ENCODE measurements at regions not wholly inside any gene's neighbourhood (a gene's known extent, or its start where the extent isn't known, plus 50 kb on each side); places are given as distances from the start of the nearest gene placed in this dataset.
"Not testable (repeated sequence)": the region's sequence is repeated elsewhere in the genome, so short reads cannot be mapped to it uniquely, and the experiment has no call there.

DNA sequence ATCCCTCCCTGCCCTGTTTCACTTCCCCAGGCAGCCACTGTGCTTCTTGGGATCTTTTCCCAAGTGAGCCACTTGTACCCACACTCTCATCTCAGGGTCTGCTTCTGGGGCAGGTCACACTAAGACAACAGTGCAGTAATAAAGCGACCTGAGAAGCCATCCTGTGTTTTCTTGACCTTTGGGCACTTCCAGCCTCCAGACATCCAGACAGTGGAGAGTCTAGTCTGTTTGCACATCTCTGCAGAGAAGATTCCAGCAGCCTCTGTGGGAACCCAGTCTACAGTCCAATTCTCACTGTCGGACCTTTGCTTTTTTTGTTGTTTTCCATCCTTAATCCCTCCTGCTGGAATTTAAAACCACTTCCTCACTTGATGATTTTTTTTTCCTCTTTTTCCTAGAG, 50.3 kb upstream of the ATP6AP2 start:
- Mint-ChIP-seq H3K27me3 (ENCODE audit: low read depth) (no peaks in the 10 kb centered on the region), H3K4me3 (ENCODE audit: unreplicated experiment) (no peak overlapping the region), H3K36me3 (ENCODE audit: low read depth) (no peaks in the 10 kb centered on the region), H3K9me3 (ENCODE audit: low read depth) (peaks cover 14% of the 10 kb centered on the region), H3K4me1 (ENCODE audit: low read depth) (peaks cover 14% of the 10 kb centered on the region), H3K27ac (ENCODE audit: unreplicated experiment) (peak overlapping the region; percentile 77)
- no peak for DNase-seq (ENCODE audit: low spot score)
- TF ChIP-seq, protein P1, sequence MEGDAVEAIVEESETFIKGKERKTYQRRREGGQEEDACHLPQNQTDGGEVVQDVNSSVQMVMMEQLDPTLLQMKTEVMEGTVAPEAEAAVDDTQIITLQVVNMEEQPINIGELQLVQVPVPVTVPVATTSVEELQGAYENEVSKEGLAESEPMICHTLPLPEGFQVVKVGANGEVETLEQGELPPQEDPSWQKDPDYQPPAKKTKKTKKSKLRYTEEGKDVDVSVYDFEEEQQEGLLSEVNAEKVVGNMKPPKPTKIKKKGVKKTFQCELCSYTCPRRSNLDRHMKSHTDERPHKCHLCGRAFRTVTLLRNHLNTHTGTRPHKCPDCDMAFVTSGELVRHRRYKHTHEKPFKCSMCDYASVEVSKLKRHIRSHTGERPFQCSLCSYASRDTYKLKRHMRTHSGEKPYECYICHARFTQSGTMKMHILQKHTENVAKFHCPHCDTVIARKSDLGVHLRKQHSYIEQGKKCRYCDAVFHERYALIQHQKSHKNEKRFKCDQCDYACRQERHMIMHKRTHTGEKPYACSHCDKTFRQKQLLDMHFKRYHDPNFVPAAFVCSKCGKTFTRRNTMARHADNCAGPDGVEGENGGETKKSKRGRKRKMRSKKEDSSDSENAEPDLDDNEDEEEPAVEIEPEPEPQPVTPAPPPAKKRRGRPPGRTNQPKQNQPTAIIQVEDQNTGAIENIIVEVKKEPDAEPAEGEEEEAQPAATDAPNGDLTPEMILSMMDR (IDR thresholded peaks at IDR 0.05), result no peak

DNA sequence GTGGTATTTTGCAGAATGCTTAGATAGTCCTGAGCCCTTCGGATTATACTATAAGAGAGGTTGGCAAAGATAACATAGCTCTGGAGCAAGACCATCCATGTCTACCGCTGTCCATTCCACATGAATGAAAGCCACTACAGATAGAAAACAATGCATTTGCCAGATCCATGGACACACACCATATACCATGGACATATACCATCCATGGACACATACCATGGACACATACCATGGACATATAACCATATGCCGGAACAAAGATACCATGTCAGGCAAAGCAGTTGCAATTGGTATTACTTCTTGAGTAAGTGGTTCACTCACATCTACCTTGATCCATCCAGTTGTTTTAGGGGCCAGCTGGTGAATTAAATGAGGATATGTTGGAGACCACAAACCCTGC, 53.2 kb upstream of the ATP6AP2 start:
- no peak overlapping the region for H3K27ac Mint-ChIP-seq (ENCODE audit: unreplicated experiment)
- no peak for DNase-seq (ENCODE audit: low spot score)
- peaks cover 14% of the 10 kb centered on the region for H3K4me1 Mint-ChIP-seq (ENCODE audit: low read depth)
- no peaks in the 10 kb centered on the region for H3K36me3 Mint-ChIP-seq (ENCODE audit: low read depth)
- peaks cover 15% of the 10 kb centered on the region for H3K9me3 Mint-ChIP-seq (ENCODE audit: low read depth)
- TF ChIP-seq, protein P1 (IDR thresholded peaks at IDR 0.05), result no peak
- H3K4me3 Mint-ChIP-seq (ENCODE audit: unreplicated experiment), result no peak overlapping the region
- H3K27me3 Mint-ChIP-seq (ENCODE audit: low read depth), result no peaks in the 10 kb centered on the region

DNA sequence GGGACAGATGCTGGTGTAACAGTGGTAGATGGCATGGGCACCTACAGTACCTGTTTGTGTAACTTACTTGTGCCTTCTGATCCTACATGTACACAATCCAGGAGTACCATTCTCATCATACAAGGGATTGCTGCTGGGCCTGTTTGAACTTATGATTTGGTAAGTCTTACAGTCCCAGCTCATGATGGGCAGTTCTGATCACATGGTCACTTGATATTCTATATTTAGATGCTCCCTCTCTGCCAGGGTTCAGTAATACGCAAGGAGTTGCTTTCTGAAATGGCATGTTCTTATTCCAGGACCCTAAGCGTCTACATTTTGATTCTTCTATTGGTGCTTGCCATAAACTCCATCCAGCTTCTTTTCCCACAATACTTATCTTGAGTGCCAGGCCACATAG, 54.4 kb upstream of the ATP6AP2 start:
- TF ChIP-seq, protein P1 (IDR thresholded peaks at IDR 0.05), result no peak
- DNase-seq (ENCODE audit: low spot score), result no peak
- H3K36me3 Mint-ChIP-seq (ENCODE audit: low read depth), result no peaks in the 10 kb centered on the region
- H3K4me3 Mint-ChIP-seq (ENCODE audit: unreplicated experiment), result no peak overlapping the region
- no peak overlapping the region for H3K27ac Mint-ChIP-seq (ENCODE audit: unreplicated experiment)
- H3K27me3 Mint-ChIP-seq (ENCODE audit: low read depth), result no peaks in the 10 kb centered on the region
- H3K4me1 Mint-ChIP-seq (ENCODE audit: low read depth), result peaks cover 12% of the 10 kb centered on the region
- H3K9me3 Mint-ChIP-seq (ENCODE audit: low read depth), result peaks cover 15% of the 10 kb centered on the region

DNA sequence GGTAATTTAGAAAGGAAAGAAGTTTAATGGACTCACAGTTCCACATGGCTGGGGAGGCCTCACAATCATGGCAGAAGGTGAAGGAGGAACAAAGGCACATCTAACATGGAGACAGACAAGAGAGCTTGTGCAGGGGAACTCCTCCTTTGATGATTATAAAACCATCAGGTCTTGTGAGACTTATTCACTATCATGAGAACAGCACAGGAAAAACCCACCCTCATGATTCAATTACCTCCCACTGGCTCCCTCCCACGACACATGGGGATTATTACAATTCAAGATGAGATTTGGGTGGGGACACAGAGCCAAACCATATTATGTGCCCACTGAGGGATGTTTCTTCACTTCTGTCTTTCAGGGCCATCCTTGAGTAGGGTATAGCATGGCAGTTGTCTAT, 54.9 kb upstream of the ATP6AP2 start:
- H3K27me3 Mint-ChIP-seq (ENCODE audit: low read depth); H3K4me3 Mint-ChIP-seq (ENCODE audit: unreplicated experiment); H3K36me3 Mint-ChIP-seq (ENCODE audit: low read depth): not testable (repeated sequence)

DNA sequence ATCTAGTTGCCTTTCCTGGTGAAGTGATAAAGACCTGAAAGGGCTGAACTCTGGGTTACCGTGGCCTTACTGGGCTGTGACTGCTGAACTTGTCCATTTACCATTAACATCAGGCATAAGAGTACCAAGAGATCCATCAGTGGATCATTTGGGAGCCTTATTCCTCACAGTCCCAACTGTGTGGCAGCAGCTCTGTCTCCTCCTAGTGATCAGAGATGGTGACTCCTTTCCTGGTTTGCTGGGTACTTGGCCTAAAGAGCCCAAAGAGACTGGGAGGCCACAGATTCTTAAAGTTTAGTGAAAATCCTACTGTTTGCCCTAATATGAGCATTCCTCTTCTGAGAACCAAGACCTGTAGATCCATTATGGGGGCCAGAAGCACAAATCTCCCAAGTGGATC, 56.3 kb upstream of the ATP6AP2 start:
- Mint-ChIP-seq H3K27me3 (ENCODE audit: low read depth) (no peaks in the 10 kb centered on the region), H3K27ac (ENCODE audit: unreplicated experiment) (no peak overlapping the region), H3K9me3 (ENCODE audit: low read depth) (peaks cover 16% of the 10 kb centered on the region), H3K36me3 (ENCODE audit: low read depth) (no peaks in the 10 kb centered on the region), H3K4me1 (ENCODE audit: low read depth) (no peaks in the 10 kb centered on the region), H3K4me3 (ENCODE audit: unreplicated experiment) (no peak overlapping the region)
- TF ChIP-seq, protein P1 (IDR thresholded peaks at IDR 0.05), result peak; percentile 21
- no peak for DNase-seq (ENCODE audit: low spot score)

More for the DNA sequence above, 54.9 kb upstream of the ATP6AP2 start:
- H3K27ac Mint-ChIP-seq (ENCODE audit: unreplicated experiment); H3K4me1 Mint-ChIP-seq (ENCODE audit: low read depth); DNase-seq (ENCODE audit: low spot score): not testable (repeated sequence)
- H3K9me3 Mint-ChIP-seq (ENCODE audit: low read depth), result peaks cover 15% of the 10 kb centered on the region

DNA sequence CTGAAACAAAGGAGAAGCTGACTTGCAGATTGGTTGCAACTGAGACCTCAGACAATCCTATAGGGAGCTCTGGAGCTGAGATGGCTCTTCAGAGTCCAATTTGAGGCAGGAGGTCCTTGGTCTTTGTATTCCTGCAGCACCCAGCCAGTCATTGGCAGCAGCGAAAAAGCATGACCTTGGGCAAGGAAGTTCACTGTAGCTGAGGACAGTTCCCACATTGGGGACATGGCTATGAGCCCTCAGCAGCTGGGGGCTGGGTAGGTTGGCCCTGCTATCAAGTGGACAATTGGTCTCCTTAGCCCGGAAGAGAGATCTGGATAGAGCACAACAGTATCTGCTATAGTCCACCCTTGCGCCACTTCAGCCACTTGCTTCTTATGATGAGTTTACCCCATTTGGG, 56.9 kb upstream of the ATP6AP2 start:
- no peaks in the 10 kb centered on the region for H3K4me1 Mint-ChIP-seq (ENCODE audit: low read depth)
- H3K4me3 Mint-ChIP-seq (ENCODE audit: unreplicated experiment), result no peak overlapping the region
- H3K27ac Mint-ChIP-seq (ENCODE audit: unreplicated experiment), result no peak overlapping the region
- no peak for DNase-seq (ENCODE audit: low spot score)
- H3K9me3 Mint-ChIP-seq (ENCODE audit: low read depth), result peaks cover 13% of the 10 kb centered on the region
- H3K36me3 Mint-ChIP-seq (ENCODE audit: low read depth), result no peaks in the 10 kb centered on the region
- TF ChIP-seq, protein P1 (IDR thresholded peaks at IDR 0.05), result no peak
- no peaks in the 10 kb centered on the region for H3K27me3 Mint-ChIP-seq (ENCODE audit: low read depth)
